T47D (cell line): ENCODE measurements at regions not wholly inside any gene's neighbourhood (a gene's known extent, or its start where the extent isn't known, plus 50 kb on each side); places are given as distances from the start of the nearest gene placed in this dataset.
A peak's percentile ranks its signal among the peaks of the same experiment; 100 is the strongest.
"Not testable (repeated sequence)": the region's sequence is repeated elsewhere in the genome, so short reads cannot be mapped to it uniquely, and the experiment has no call there.

Experiments
- DNase-seq, 2 experiments: peaks; one replicate each; pipeline versions ENCODE4 v3.0.0 to v3.0.0-alpha.2; 2011 to 2012; ENCODE audit warnings: low read depth in 1 of 2, low spot score in 1 of 2
- JUND ChIP-seq: IDR thresholded peaks from 2 replicates; pipeline ENCODE4 v1.6.1; 2012; ENCODE audit warnings: low read depth
- in situ Hi-C: cut with HindIII; loops from 2 replicates; pipeline ENCODE4 v1.10.0; 2016; ENCODE audit warnings: low sequenced_read_pairs, low pct_unique_long_range_greater_than_20kb

DNA sequence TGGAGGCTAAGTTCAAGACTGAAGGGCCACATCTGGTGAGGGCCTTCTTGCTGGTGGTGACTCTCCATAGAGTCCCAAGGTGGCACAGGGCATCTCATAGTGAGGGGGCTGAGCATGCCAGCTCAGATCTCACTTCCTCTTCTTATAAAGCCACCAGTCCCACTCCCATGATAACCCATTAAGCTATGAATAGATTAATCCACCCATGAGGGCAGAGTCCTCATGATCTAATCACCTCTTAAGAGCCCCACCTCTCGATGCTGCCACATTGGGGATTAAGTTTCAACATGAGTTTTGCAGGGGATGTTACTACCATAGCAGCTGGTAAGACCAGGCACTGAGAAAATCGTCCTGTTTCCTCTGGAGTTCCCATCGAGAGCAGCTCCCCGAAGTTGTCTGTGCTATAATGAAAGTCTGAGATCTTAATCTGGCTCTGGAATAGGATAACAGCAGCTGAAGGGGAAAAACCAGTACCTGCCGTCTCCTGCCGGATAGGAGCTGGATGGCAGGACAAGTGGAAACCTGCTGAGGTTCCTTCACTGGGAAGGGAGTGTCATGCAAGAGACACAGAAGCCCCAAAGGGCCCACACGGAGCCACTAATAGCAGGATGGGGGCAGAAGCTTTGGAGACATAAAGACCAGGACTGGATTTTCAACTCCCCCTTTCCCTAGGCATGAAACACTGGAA is 79.5 kb upstream of the EPHB3 start:
- in situ Hi-C loops: no loop called here
- DNase-seq: peak in 1 of 2 experiments; percentile 46

DNA sequence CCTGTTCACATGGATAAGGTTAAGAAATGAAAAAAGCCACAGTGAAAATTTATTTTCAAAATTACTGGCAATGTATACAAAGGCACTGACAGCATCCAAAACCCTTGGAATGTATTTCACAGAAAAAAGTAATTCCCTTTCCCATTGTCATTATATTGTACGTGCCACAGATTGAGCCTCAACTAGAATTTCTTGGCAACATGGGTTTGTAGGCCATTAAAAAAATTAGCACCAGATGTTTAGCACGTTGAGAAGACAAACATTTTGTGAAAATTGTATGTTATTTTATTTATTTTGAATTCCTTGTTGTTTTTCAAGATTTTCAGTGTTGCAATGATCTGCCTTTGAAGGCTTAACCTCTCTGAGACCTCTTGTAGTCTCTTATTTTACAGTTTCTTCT is 76.3 kb upstream of the EPHB3 start:
- in situ Hi-C loops: no loop called here
- no peak for DNase-seq
- TF ChIP-seq JUND: no peak

More for the DNA sequence above, 79.5 kb upstream of the EPHB3 start:
- TF ChIP-seq JUND: no peak

DNA sequence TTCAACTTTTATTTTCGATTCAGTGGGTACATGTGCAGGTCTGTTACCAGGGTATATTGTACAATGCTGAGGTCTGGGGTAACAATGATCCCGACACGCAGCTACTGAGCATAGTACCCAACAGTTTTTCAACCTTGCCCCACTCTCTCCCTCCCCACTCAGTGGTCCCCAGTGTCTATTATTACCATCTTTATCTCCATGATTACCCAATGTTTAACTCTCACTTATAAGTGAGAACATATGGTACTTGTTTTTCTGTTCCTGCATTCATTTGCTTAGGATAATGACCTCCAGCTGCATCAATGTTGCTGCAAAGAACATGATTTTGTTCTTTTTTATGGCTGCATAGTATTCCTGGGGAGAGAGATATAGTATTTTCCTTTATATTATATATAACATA is 75.7 kb upstream of the EPHB3 start:
- DNase-seq: no peak
- in situ Hi-C loops: no loop called here
- TF ChIP-seq JUND: no peak

DNA sequence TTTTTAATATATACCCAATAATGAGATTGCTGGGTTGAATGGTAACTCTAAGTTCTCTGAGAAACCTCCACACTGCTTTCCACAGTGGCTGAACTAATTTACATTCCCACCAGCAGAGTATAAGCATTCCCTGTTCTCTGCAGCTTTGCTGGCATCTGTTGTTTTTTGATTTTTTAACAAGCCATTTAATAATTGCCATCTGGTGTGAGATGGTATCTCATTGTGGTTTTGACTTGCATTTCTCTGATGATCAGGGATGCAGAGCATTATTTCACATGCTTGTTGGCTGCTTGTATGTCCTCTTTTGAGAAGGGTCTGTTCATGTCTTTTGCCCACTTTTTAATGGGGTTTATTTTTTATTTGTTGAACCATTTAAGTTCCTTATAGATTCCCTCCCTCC is 75.0 kb upstream of the EPHB3 start:
- no peak for TF ChIP-seq JUND
- no peak for DNase-seq
- in situ Hi-C loops: no loop called here

DNA sequence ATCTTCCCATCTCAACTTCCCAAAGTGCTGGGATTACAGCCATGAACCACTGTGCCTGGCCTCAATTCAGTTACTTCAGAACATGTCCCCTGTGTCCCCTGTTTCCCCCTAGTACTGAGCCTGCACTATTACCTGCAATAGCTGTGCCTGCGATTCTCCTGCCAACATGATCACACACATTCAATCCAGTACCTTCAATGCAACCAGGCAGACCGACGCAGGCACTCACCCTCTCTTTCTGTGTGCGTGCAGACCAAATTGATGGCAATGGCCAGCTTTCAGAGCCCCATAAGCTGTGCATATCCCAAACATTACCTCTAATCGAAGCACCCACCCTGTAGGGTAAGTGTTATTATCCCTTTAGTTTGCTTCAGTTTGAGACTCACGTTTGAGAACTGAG is 73.0 kb upstream of the EPHB3 start:
- in situ Hi-C loops: no loop called here
- DNase-seq: no peak
- TF ChIP-seq JUND: no peak

DNA sequence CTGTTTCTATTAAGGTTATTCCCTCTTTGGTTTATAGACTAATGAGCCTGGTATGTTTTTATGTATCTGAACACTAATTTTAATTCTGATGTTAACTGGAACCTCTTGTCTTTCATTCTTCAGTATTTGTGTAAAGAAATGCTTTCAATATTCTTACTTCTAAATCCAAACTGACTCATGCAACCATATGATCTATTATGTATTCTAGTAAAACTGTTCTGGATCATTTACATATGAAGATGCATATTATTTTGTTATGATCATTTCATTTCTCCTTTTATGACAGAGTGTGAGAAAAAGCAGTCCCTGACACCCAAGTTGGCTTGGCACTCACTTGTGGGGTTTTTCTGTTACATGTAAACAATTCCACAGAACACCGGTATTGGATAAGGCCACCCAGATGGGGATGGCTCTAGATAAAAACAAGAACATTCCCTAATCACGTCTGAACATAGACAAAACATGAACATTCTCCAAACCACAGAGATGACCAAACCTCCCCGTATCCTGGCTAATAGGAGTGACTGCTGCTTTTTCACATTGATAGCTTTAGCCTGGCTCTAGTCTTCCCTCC is 72.2 kb upstream of the EPHB3 start:
- TF ChIP-seq JUND: no peak
- no peak for DNase-seq
- in situ Hi-C loops: no loop called here

DNA sequence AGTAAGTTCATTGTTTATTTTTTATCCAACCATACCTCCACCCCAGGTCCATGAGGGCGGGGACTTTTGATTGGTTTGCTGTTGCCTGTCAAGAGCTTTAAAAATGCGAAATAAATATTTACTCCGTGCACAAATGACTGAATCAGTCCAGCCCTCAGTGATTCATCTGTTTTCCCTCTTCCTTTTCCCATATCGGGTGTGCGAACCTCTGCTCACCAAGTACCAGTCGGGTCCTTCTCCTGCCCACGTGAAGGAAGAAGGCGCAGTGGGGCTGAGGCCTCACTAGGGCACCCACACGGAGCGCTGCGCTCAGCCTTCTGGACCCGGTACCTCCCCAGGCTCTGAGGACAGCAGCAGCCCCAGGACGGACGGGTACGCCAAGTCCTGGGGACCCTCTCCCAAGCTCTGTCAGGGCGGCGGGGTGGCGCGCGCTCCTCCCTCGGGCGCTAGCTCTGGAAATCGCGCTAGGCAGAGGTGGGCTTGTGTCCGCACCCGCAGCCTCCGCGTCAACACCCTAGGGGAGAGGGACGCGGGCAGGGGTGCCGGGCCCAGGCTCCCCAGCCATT is 70.5 kb upstream of the EPHB3 start:
- TF ChIP-seq JUND: no peak
- in situ Hi-C loops: no loop called here
- DNase-seq: no peak

DNA sequence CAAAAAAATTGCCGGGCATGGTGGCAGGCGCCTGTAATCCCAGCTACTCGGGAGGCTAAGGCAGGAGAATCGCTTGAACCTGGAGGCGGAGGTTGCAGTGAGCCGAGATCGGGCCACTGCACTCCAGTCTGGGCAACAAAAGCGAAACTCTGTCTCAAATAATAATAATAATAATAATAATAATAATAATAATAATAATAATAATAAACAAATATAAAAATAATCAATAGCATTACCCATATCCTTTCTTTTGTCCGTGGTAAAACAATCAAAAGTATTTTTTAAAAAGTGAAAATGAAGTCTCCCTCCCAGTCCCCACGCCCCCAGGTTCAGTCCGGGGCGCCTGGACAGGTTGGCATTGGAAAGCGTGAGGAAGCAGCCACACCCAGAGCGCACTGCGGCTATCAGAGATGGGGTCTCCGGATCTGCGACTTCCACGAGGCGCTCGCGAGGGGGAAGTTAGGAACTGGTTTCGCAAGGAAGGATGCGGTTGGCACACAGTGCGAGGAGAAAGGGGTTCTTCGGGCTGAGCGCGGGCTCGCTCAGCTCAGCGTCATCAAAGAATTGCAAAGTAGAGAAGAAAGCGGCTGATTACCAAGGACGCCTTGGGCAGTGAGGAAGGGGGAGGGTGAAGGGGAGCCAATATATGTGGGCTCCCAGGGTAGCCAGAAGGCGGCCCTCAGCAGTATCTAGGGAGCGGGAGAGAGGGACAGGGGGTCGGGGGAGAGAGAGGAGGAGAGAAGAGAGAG is 69.5 kb upstream of the EPHB3 start:
- in situ Hi-C loops: no loop called here
- peak in 1 of 2 experiments; percentile 61 for DNase-seq
- no peak for TF ChIP-seq JUND

DNA sequence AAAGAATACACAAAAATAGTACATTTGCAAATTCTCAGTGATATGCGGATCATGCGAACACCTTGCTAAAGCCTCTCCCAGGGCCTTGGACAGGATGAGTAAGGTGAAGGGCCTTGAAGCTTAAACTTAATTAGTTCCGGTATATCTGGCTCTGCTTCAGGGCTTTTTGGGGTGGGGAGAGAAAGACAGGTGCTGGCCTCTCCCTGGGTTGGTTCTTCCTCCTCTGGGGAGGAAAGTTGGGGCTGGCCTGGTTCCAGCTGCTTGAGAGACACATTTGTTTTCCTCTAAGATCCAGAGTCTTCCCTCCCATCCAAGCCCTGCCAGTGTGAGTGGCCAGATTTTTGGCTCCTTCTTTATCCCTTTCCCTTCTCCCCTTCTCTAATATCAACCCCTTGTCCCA is 64.7 kb upstream of the EPHB3 start:
- TF ChIP-seq JUND: no peak
- peak in 1 of 2 experiments; percentile 67 for DNase-seq
- in situ Hi-C loops: no loop called here

DNA sequence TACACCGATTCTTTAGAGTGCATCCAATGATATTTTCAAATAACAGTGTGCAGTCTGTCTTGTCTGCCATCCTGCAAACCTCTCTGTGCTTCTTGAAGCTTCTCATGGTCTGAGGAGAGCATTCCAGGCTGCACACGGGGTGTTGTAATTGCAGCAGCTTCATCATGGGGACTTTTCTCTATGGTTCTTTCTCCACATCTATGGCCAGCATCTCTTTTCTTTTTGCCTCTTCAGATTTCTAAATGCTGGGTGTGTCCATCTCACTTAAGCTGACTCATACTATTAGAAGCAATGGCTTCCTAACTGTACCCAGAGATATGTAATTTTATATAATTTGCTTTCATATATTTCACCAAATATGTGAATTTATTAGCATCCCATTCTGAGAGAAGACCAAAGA is 63.8 kb upstream of the EPHB3 start:
- no peak for TF ChIP-seq JUND
- no peak for DNase-seq
- in situ Hi-C loops: no loop called here

DNA sequence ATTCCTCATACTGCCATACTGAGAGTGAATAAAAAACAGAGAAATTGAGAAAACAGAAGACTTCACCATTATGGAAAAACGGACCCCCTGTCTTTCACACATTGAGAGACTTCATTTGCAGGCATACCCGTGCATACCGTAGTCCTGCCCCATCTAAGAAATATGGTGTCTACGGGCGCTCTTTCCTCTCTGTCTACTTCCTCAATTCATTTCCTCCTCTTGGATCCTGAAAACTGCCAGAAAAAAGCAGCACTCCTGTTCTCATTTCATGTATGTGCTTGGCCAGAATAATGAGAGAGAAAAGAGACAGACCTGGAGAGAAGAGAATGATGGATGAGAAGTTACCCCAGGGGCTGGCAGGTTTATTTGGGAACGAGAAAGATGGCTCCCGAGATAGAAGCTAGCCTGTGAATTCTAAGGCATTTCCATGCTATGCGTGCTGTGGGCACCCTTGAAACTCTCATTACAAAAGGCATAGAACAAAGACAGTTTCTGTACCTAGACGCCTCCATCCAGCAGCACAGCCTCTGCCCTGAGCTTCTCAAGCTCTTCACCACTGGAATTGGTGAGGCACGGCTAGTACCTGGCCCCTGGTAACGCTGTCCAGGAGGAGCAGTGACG is 62.5 kb upstream of the EPHB3 start:
- in situ Hi-C loops: no loop called here
- no peak for DNase-seq
- TF ChIP-seq JUND: no peak

DNA sequence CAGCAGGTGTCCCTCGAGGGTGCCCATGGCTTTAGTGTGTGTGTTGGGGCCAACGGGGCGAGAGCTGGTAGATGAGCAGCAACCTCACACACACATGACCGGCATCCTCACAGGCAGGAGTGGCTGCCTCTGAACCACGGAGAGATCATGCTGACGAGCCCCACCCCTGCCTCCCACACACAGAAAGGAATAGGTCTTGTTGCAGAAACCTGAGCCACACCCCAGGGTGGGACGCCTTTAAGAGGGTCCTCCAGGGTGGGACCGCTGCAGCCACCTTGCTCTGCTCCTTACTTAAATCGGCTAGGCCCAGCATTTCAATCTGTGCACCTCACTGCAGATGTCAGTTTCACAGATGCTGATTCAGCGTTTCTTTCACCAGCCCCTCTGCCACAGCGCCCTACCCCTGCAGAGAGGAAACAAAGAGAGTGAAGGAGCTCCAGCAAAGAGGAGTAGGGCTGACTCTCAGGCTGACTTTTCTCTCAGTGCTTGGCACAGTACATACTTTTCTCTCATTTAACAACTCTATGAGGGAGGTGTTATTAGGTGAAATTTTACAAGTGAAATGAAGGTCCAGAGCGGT is 61.2 kb upstream of the EPHB3 start:
- no peak for TF ChIP-seq JUND
- DNase-seq: no peak
- in situ Hi-C loops: no loop called here

DNA sequence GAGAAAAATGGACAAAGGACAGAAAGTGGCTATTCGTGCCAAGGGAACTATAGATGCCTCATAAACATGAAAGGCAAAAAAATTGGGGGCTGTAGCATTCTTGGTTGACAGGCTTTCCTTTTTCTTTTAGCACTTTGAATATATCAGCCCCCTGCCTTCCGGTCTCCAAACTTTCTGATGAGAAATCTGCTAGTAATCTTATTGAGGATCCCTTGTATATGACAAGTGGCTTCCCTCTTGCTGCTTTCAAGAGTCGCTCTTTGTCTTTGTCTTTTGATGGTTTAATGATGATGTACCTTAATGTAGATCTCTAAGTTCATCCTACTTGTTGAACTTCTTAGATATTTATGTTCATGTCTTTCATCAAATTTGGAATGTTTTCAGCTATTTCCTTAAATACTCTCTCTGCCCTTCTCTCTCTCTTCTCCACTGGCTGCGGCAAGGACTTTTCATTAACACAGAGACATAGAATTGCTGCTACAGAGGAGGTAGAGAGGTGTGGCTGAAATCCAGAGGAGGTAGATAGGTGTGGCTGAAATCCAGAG is 59.4 kb upstream of the EPHB3 start:
- TF ChIP-seq JUND: no peak
- in situ Hi-C loops: no loop called here
- no peak for DNase-seq

DNA sequence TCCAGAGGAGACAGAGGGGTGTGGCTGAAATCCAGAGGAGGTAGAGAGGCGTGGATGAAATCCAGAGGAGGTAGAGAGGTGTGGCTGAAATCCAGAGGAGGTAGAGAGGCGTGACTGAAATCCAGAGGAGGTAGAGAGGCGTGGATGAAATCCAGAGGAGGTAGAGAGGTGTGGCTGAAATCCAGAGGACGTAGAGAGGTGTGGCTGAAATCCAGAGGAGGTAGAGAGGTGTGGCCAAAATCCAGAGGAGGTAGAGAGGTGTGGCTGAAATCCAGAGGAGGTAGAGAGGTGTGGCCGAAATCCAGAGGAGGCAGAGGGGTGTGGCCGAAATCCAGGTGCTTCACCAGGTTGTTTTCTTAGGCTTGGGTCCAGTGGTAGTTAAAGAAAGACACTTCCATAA is 58.7 kb upstream of the EPHB3 start:
- peak in 1 of 2 experiments; percentile 35 for DNase-seq

More for the DNA sequence above, 58.7 kb upstream of the EPHB3 start:
- in situ Hi-C loops: not testable (repeated sequence)
